ENCODE measurements at regions not wholly inside any gene's neighbourhood (a gene's known extent, or its start where the extent isn't known, plus 50 kb on each side); places are given as distances from the start of the nearest gene placed in this dataset.

GRCh38 chr15:53213336-53213735 lies 423.2 kb upstream of the ONECUT1 start:
- intact Hi-C loops (cut with micrococcal nuclease; ENCODE audit: unreplicated experiment) = no loop called here
- POLR2A ChIA-PET = no interaction called here
- CTCF ChIA-PET = no interaction called here
- Histone ChIP-seq H3K27ac (ENCODE audit: low read length) (no peak overlapping the region), H3K27me3 (ENCODE audit: control insufficient read depth, insufficient read depth, low read length) (no peaks in the 10 kb centered on the region), H3K4me3 (ENCODE audit: low read depth in 2 of 2, low read length in 2 of 2) (no peak overlapping the region), H3K4me1 (ENCODE audit: control insufficient read depth, insufficient read depth, low read length) (no peaks in the 10 kb centered on the region), H3K36me3 (ENCODE audit: control insufficient read depth, insufficient read depth, low read length) (no peaks in the 10 kb centered on the region), H3K9me3 (ENCODE audit: control insufficient read depth, insufficient read depth, low read depth, low read length) (no peaks in the 10 kb centered on the region)
- no TSS peak for BruUV-seq (replicated peaks)
- in situ Hi-C loops (cut with HindIII; ENCODE audit: low pct_unique_long_range_greater_than_20kb, low sequenced_read_pairs) = no loop called here
- ATAC-seq (no peak), DNase-seq (ENCODE audit: low read depth, low spot score) (no peak)
- TF ChIP-seq CTCF (IDR thresholded peaks at IDR 0.05) (no peak), POLR2AphosphoS5 (IDR thresholded peaks at IDR 0.05; ENCODE audit: low read depth, low read length) (no peak), REST (IDR thresholded peaks at IDR 0.05; ENCODE audit: insufficient read depth in 1 of 2, low read depth in 2 of 2, low read length in 1 of 2) (no peak), TCF7L2 (IDR thresholded peaks at IDR 0.05; ENCODE audit: low read depth, low read length) (no peak), SIN3A (IDR thresholded peaks at IDR 0.05; ENCODE audit: borderline replicate concordance, insufficient read depth, low read depth, low read length) (no peak)

GRCh38 chr15:53212785-53213184 lies 422.6 kb upstream of the ONECUT1 start:
- ATAC-seq = no peak
- ChIA-PET POLR2A (no interaction called here), CTCF (no interaction called here)
- H3K27ac ChIP-seq (ENCODE audit: low read length) = no peak overlapping the region
- DNase-seq (ENCODE audit: low read depth, low spot score) = no peak
- intact Hi-C loops (cut with micrococcal nuclease; ENCODE audit: unreplicated experiment) (no loop called here), in situ Hi-C loops (cut with HindIII; ENCODE audit: low pct_unique_long_range_greater_than_20kb, low sequenced_read_pairs) (no loop called here)
- no peak for TF ChIP-seq CTCF (IDR thresholded peaks at IDR 0.05)
- TF ChIP-seq POLR2AphosphoS5 (IDR thresholded peaks at IDR 0.05; ENCODE audit: low read depth, low read length) = no peak
- no peaks in the 10 kb centered on the region for H3K4me1 ChIP-seq (ENCODE audit: control insufficient read depth, insufficient read depth, low read length)
- no peaks in the 10 kb centered on the region for H3K9me3 ChIP-seq (ENCODE audit: control insufficient read depth, insufficient read depth, low read depth, low read length)
- no TSS peak for BruUV-seq (replicated peaks)
- H3K36me3 ChIP-seq (ENCODE audit: control insufficient read depth, insufficient read depth, low read length) = no peaks in the 10 kb centered on the region
- no peak overlapping the region for H3K4me3 ChIP-seq (ENCODE audit: low read depth in 2 of 2, low read length in 2 of 2)
- no peaks in the 10 kb centered on the region for H3K27me3 ChIP-seq (ENCODE audit: control insufficient read depth, insufficient read depth, low read length)

- Histone ChIP-seq H3K27me3 (ENCODE audit: control insufficient read depth, insufficient read depth, low read length) (no peaks in the 10 kb centered on the region), H3K4me1 (ENCODE audit: control insufficient read depth, insufficient read depth, low read length) (no peaks in the 10 kb centered on the region), H3K36me3 (ENCODE audit: control insufficient read depth, insufficient read depth, low read length) (no peaks in the 10 kb centered on the region), H3K4me3 (ENCODE audit: low read depth in 2 of 2, low read length in 2 of 2) (no peak overlapping the region), H3K9me3 (ENCODE audit: control insufficient read depth, insufficient read depth, low read depth, low read length) (no peaks in the 10 kb centered on the region), H3K27ac (ENCODE audit: low read length) (no peak overlapping the region)
- POLR2A ChIA-PET = no interaction called here
- intact Hi-C loops (cut with micrococcal nuclease; ENCODE audit: unreplicated experiment) (no loop called here), in situ Hi-C loops (cut with HindIII; ENCODE audit: low pct_unique_long_range_greater_than_20kb, low sequenced_read_pairs) (no loop called here)
- CTCF ChIA-PET = no interaction called here
- no peak for ATAC-seq
- DNase-seq (ENCODE audit: low read depth, low spot score) = no peak
- no TSS peak for BruUV-seq (replicated peaks)
- TF ChIP-seq TCF7L2 (IDR thresholded peaks at IDR 0.05; ENCODE audit: low read depth, low read length) (no peak), POLR2AphosphoS5 (IDR thresholded peaks at IDR 0.05; ENCODE audit: low read depth, low read length) (no peak), SIN3A (IDR thresholded peaks at IDR 0.05; ENCODE audit: borderline replicate concordance, insufficient read depth, low read depth, low read length) (no peak), CTCF (IDR thresholded peaks at IDR 0.05) (no peak), REST (IDR thresholded peaks at IDR 0.05; ENCODE audit: insufficient read depth in 1 of 2, low read depth in 2 of 2, low read length in 1 of 2) (no peak)
Observed at GRCh38 chr15:53210653-53211052, 420.5 kb upstream of the ONECUT1 start.
